ENCODE measurements at regions not wholly inside any gene's neighbourhood (a gene's known extent, or its start where the extent isn't known, plus 50 kb on each side); places are given as distances from the start of the nearest gene placed in this dataset.
A peak's percentile ranks its signal among the peaks of the same experiment; 100 is the strongest.

DNA sequence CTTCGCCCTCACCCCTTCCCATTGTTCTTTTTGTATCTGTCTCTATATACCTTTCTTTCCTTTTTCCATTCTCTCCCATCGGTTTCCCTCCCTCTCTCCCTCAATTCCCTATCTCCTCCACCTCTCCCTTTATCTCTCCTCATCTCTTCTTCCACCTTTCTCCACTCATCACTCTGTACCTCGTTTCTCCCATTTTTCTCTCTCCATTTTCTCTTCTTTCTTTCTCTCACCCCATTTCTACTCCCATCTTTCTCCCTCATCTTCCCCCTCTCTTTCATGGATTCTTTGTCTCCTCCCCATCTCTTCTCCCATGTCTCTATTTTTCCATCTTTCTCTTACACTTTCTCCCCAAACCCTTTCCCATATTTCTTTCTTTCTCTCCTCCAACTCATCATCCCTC is 385.9 kb upstream of the CLINT1 start:
- ChIA-PET CTCF (no interaction called here), POLR2A (no interaction called here)
- no peak for DNase-seq (ENCODE audit: low spot score)
- Mint-ChIP-seq H3K36me3 (no peaks in the 10 kb centered on the region), H3K4me3 (no peak overlapping the region), H3K9me3 (no peaks in the 10 kb centered on the region), H3K27ac (no peak overlapping the region), H3K4me1 (peaks cover 4% of the 10 kb centered on the region; the same call in 1 of the 2 replicates), H3K27me3 (ENCODE audit: low read depth) (no peaks in the 10 kb centered on the region)
- TF ChIP-seq, protein P1, sequence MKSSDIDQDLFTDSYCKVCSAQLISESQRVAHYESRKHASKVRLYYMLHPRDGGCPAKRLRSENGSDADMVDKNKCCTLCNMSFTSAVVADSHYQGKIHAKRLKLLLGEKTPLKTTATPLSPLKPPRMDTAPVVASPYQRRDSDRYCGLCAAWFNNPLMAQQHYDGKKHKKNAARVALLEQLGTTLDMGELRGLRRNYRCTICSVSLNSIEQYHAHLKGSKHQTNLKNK (CRISPR knock-in tag; IDR thresholded peaks at IDR 0.05) = no peak
- TF ChIP-seq ZBTB21 (CRISPR knock-in tag; IDR thresholded peaks at IDR 0.05; ENCODE audit: borderline replicate concordance) = no peak
- TF ChIP-seq, protein P2, sequence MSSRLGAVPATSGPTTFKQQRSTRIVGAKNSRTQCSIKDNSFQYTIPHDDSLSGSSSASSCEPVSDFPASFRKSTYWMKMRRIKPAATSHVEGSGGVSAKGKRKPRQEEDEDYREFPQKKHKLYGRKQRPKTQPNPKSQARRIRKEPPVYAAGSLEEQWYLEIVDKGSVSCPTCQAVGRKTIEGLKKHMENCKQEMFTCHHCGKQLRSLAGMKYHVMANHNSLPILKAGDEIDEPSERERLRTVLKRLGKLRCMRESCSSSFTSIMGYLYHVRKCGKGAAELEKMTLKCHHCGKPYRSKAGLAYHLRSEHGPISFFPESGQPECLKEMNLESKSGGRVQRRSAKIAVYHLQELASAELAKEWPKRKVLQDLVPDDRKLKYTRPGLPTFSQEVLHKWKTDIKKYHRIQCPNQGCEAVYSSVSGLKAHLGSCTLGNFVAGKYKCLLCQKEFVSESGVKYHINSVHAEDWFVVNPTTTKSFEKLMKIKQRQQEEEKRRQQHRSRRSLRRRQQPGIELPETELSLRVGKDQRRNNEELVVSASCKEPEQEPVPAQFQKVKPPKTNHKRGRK (CRISPR knock-in tag; IDR thresholded peaks at IDR 0.05; ENCODE audit: borderline replicate concordance) = peak; percentile 85; the same call in 1 of the 2 replicates
- ATAC-seq = no peak

DNA sequence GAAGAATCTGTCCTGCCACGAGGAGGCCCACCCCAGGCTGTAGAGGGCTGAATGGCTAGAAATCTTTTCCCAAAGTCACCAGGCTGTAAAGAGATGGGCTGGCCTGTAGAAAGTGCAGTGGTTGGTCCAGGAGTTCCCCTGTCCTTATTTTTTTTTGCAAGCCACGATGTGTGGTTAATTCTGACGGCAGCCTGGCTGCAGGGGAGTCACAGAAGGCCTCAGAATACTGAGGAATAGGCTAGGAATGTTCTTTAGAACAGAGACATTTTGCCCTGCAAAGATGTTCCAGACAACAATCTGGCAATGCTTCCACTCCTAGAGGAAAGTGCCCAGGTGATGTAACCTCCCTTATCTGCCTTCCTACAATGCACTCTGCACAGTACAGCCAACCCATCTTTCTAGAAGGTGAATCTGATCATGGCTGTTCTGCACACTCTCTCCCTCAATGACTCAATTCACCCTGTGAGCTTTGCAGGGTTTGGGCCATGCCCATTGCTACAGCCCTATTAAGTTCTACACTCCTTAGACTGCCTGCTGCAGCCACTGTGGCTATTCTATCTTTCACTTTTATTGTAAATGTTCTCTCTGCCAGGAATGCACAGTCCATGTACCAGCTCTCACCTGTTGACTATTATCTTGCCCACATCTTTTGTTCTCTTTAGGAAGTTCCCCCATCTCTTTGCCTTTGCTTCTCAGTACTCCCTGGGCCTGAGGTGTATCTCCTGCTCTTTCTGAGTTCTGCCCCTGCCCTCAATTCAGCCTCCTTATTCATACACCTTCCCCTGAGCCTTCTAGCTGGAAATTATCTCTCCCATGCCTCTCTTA is 377.8 kb upstream of the CLINT1 start:
- H3K9me3 Mint-ChIP-seq = peaks cover 5% of the 10 kb centered on the region
- H3K4me1 Mint-ChIP-seq = peaks cover 4% of the 10 kb centered on the region; the same call in 1 of the 2 replicates
- TF ChIP-seq, protein P3, sequence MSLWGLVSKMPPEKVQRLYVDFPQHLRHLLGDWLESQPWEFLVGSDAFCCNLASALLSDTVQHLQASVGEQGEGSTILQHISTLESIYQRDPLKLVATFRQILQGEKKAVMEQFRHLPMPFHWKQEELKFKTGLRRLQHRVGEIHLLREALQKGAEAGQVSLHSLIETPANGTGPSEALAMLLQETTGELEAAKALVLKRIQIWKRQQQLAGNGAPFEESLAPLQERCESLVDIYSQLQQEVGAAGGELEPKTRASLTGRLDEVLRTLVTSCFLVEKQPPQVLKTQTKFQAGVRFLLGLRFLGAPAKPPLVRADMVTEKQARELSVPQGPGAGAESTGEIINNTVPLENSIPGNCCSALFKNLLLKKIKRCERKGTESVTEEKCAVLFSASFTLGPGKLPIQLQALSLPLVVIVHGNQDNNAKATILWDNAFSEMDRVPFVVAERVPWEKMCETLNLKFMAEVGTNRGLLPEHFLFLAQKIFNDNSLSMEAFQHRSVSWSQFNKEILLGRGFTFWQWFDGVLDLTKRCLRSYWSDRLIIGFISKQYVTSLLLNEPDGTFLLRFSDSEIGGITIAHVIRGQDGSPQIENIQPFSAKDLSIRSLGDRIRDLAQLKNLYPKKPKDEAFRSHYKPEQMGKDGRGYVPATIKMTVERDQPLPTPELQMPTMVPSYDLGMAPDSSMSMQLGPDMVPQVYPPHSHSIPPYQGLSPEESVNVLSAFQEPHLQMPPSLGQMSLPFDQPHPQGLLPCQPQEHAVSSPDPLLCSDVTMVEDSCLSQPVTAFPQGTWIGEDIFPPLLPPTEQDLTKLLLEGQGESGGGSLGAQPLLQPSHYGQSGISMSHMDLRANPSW (CRISPR knock-in tag; conservative IDR thresholded peaks at IDR 0.05; ENCODE audit: low read depth) = no peak
- TF ChIP-seq, protein P4, sequence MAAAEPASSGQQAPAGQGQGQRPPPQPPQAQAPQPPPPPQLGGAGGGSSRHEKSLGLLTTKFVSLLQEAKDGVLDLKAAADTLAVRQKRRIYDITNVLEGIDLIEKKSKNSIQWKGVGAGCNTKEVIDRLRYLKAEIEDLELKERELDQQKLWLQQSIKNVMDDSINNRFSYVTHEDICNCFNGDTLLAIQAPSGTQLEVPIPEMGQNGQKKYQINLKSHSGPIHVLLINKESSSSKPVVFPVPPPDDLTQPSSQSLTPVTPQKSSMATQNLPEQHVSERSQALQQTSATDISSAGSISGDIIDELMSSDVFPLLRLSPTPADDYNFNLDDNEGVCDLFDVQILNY (CRISPR knock-in tag; IDR thresholded peaks at IDR 0.05) = no peak
- TF ChIP-seq TP53 (CRISPR knock-in tag; IDR thresholded peaks at IDR 0.05) (no peak), PRRX2 (CRISPR knock-in tag; IDR thresholded peaks at IDR 0.05) (no peak), ZBTB21 (CRISPR knock-in tag; IDR thresholded peaks at IDR 0.05; ENCODE audit: borderline replicate concordance) (no peak), NR1H2 (CRISPR knock-in tag; IDR thresholded peaks at IDR 0.05) (no peak), FOXJ3 (CRISPR knock-in tag; IDR thresholded peaks at IDR 0.05; ENCODE audit: borderline replicate concordance) (no peak), ZNF121 (CRISPR knock-in tag; IDR thresholded peaks at IDR 0.05) (no peak), KAT7 (CRISPR knock-in tag; IDR thresholded peaks at IDR 0.05; ENCODE audit: borderline replicate concordance) (no peak), ETV6 (CRISPR knock-in tag; IDR thresholded peaks at IDR 0.05) (no peak), ZNF396 (CRISPR knock-in tag; IDR thresholded peaks at IDR 0.05; ENCODE audit: borderline replicate concordance) (no peak), ELF4 (CRISPR knock-in tag; IDR thresholded peaks at IDR 0.05; ENCODE audit: low read depth) (no peak)
- TF ChIP-seq, protein P5, sequence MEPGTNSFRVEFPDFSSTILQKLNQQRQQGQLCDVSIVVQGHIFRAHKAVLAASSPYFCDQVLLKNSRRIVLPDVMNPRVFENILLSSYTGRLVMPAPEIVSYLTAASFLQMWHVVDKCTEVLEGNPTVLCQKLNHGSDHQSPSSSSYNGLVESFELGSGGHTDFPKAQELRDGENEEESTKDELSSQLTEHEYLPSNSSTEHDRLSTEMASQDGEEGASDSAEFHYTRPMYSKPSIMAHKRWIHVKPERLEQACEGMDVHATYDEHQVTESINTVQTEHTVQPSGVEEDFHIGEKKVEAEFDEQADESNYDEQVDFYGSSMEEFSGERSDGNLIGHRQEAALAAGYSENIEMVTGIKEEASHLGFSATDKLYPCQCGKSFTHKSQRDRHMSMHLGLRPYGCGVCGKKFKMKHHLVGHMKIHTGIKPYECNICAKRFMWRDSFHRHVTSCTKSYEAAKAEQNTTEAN (CRISPR knock-in tag; IDR thresholded peaks at IDR 0.05) = no peak
- TF ChIP-seq, protein P6, sequence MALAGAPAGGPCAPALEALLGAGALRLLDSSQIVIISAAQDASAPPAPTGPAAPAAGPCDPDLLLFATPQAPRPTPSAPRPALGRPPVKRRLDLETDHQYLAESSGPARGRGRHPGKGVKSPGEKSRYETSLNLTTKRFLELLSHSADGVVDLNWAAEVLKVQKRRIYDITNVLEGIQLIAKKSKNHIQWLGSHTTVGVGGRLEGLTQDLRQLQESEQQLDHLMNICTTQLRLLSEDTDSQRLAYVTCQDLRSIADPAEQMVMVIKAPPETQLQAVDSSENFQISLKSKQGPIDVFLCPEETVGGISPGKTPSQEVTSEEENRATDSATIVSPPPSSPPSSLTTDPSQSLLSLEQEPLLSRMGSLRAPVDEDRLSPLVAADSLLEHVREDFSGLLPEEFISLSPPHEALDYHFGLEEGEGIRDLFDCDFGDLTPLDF (CRISPR knock-in tag; IDR thresholded peaks at IDR 0.05) = no peak
- ChIA-PET CTCF (no interaction called here), POLR2A (no interaction called here)
- H3K36me3 Mint-ChIP-seq = no peaks in the 10 kb centered on the region
- H3K27ac Mint-ChIP-seq = no peak overlapping the region
- H3K4me3 Mint-ChIP-seq = no peak overlapping the region
- ATAC-seq (no peak), DNase-seq (ENCODE audit: low spot score) (no peak)
- no peaks in the 10 kb centered on the region; the same call in 1 of the 2 replicates for H3K27me3 Mint-ChIP-seq (ENCODE audit: low read depth)

Measured in WTC11 (cell line).